Choroid plexus epithelial cell (primary cell): ENCODE measurements at regions not wholly inside any gene's neighbourhood (a gene's known extent, or its start where the extent isn't known, plus 50 kb on each side); places are given as distances from the start of the nearest gene placed in this dataset.

Experiments used
- DNase-seq: peaks from one replicate; pipeline ENCODE4 v3.0.0-alpha.2; 2010; ENCODE audit warnings: low read depth
- H3K4me3 ChIP-seq: 2 replicates; pipeline ENCODE4 v1.5.1; 2011; ENCODE audit warnings: low read depth, mild to moderate bottlenecking, control low read depth, low read length, moderate library complexity
- CTCF ChIP-seq: conservative IDR thresholded peaks from 2 replicates; pipeline ENCODE4 v1.5.1; 2011; ENCODE audit warnings: low read depth, mild to moderate bottlenecking, control low read depth, inconsistent platforms, low read length, moderate library complexity

GRCh38 chr15:92714477-92715401 lies 59.2 kb upstream of the FAM174B start:
- peak; percentile 79 for TF ChIP-seq CTCF
- peak overlapping the region; percentile 59 for H3K4me3 ChIP-seq
- peak; percentile 73 for DNase-seq

- H3K4me3 ChIP-seq: no peak overlapping the region
- DNase-seq: peak; percentile 78
- no peak for TF ChIP-seq CTCF
Measured at GRCh38 chr15:92715758-92716157, 60.2 kb upstream of the FAM174B start.

- no peak for DNase-seq
- TF ChIP-seq CTCF: no peak
- H3K4me3 ChIP-seq: no peak overlapping the region
Measured at GRCh38 chr15:92719021-92719420, 63.4 kb upstream of the FAM174B start.

GRCh38 chr15:92724144-92724543 lies 68.6 kb upstream of the FAM174B start:
- no peak overlapping the region for H3K4me3 ChIP-seq
- no peak for DNase-seq
- no peak for TF ChIP-seq CTCF

- no peak for TF ChIP-seq CTCF
- H3K4me3 ChIP-seq: no peak overlapping the region
- DNase-seq: no peak
Measured at GRCh38 chr15:92725171-92725570, 69.6 kb upstream of the FAM174B start.

GRCh38 chr15:92728266-92728665 lies 72.7 kb upstream of the FAM174B start:
- no peak overlapping the region for H3K4me3 ChIP-seq
- TF ChIP-seq CTCF: no peak
- DNase-seq: no peak
